ENCODE measurements at regions not wholly inside any gene's neighbourhood (a gene's known extent, or its start where the extent isn't known, plus 50 kb on each side); places are given as distances from the start of the nearest gene placed in this dataset.

- Histone ChIP-seq H3K4me2 (ENCODE audit: low read depth, low read length, poor library complexity, severe bottlenecking) (no peak overlapping the region), H4K20me1 (ENCODE audit: low read depth, low read length) (no peaks in the 10 kb centered on the region), H3K27me3 (ENCODE audit: low read length) (no peaks in the 10 kb centered on the region), H3F3A (ENCODE audit: insufficient read depth) (no peaks in the 10 kb centered on the region), H3K9me3 (ENCODE audit: insufficient read depth, low read length) (no peaks in the 10 kb centered on the region), H3K27ac (ENCODE audit: low read depth, low read length) (no peak overlapping the region), H3K36me3 (ENCODE audit: low read length) (no peaks in the 10 kb centered on the region), H3K4me3 (ENCODE audit: insufficient read depth, low read length, poor library complexity, severe bottlenecking) (no peak overlapping the region), H3K79me2 (ENCODE audit: insufficient read depth, low read length) (no peaks in the 10 kb centered on the region), H3K9me2 (replicated peaks; ENCODE audit: insufficient read depth, low read length) (no peaks in the 10 kb centered on the region), H2AFZ (ENCODE audit: low read depth, low read length, severe bottlenecking) (no peak overlapping the region), H3K9ac (ENCODE audit: low read length) (no peak overlapping the region)
- TF ChIP-seq EZH2phosphoT487 (conservative IDR thresholded peaks at IDR 0.05; ENCODE audit: low read length) (no peak), CTCF (IDR thresholded peaks at IDR 0.05; ENCODE audit: insufficient read depth, low read length, poor library complexity, severe bottlenecking) (no peak)
These were observed 307.3 kb upstream of the KCNN2 start for GRCh38 chr5:114054594-114054993.

- H3K9me3 ChIP-seq (ENCODE audit: insufficient read depth, low read length), result no peaks in the 10 kb centered on the region
- no peaks in the 10 kb centered on the region for H3K27me3 ChIP-seq (ENCODE audit: low read length)
- no peaks in the 10 kb centered on the region for H3K79me2 ChIP-seq (ENCODE audit: insufficient read depth, low read length)
- no peaks in the 10 kb centered on the region for H3K9me2 ChIP-seq (replicated peaks; ENCODE audit: insufficient read depth, low read length)
- H2AFZ ChIP-seq (ENCODE audit: low read depth, low read length, severe bottlenecking), result no peak overlapping the region
- no peaks in the 10 kb centered on the region for H3K36me3 ChIP-seq (ENCODE audit: low read length)
- H3K4me2 ChIP-seq (ENCODE audit: low read depth, low read length, poor library complexity, severe bottlenecking), result no peak overlapping the region
- H3K9ac ChIP-seq (ENCODE audit: low read length), result no peak overlapping the region
- H3K4me3 ChIP-seq (ENCODE audit: insufficient read depth, low read length, poor library complexity, severe bottlenecking), result no peak overlapping the region
- no peak overlapping the region for H3K27ac ChIP-seq (ENCODE audit: low read depth, low read length)
- H3F3A ChIP-seq (ENCODE audit: insufficient read depth), result no peaks in the 10 kb centered on the region
- TF ChIP-seq EZH2phosphoT487 (conservative IDR thresholded peaks at IDR 0.05; ENCODE audit: low read length), result no peak
- TF ChIP-seq CTCF (IDR thresholded peaks at IDR 0.05; ENCODE audit: insufficient read depth, low read length, poor library complexity, severe bottlenecking), result no peak
- H4K20me1 ChIP-seq (ENCODE audit: low read depth, low read length), result no peaks in the 10 kb centered on the region
These were observed 306.3 kb upstream of the KCNN2 start for GRCh38 chr5:114055318-114056184.

GRCh38 chr5:114056185-114056538 lies 305.7 kb upstream of the KCNN2 start:
- no peak overlapping the region for H2AFZ ChIP-seq (ENCODE audit: low read depth, low read length, severe bottlenecking)
- no peak overlapping the region for H3K9ac ChIP-seq (ENCODE audit: low read length)

More at GRCh38 chr5:114056185-114056538, 305.7 kb upstream of the KCNN2 start:
- H3K9me2 ChIP-seq (replicated peaks; ENCODE audit: insufficient read depth, low read length), result no peaks in the 10 kb centered on the region
- no peaks in the 10 kb centered on the region for H3K36me3 ChIP-seq (ENCODE audit: low read length)
- no peaks in the 10 kb centered on the region for H3K9me3 ChIP-seq (ENCODE audit: insufficient read depth, low read length)
- no peak overlapping the region for H3K27ac ChIP-seq (ENCODE audit: low read depth, low read length)
- H3F3A ChIP-seq (ENCODE audit: insufficient read depth), result no peaks in the 10 kb centered on the region
- H3K27me3 ChIP-seq (ENCODE audit: low read length), result no peaks in the 10 kb centered on the region
- TF ChIP-seq EZH2phosphoT487 (conservative IDR thresholded peaks at IDR 0.05; ENCODE audit: low read length) (no peak), CTCF (IDR thresholded peaks at IDR 0.05; ENCODE audit: insufficient read depth, low read length, poor library complexity, severe bottlenecking) (no peak)
- H4K20me1 ChIP-seq (ENCODE audit: low read depth, low read length), result no peaks in the 10 kb centered on the region
- no peak overlapping the region for H3K4me3 ChIP-seq (ENCODE audit: insufficient read depth, low read length, poor library complexity, severe bottlenecking)
- H3K4me2 ChIP-seq (ENCODE audit: low read depth, low read length, poor library complexity, severe bottlenecking), result no peak overlapping the region
- H3K79me2 ChIP-seq (ENCODE audit: insufficient read depth, low read length), result no peaks in the 10 kb centered on the region

Data from SU-DHL-6 (cell line).